ENCODE measurements at regions not wholly inside any gene's neighbourhood (a gene's known extent, or its start where the extent isn't known, plus 50 kb on each side); places are given as distances from the start of the nearest gene placed in this dataset.

DNA sequence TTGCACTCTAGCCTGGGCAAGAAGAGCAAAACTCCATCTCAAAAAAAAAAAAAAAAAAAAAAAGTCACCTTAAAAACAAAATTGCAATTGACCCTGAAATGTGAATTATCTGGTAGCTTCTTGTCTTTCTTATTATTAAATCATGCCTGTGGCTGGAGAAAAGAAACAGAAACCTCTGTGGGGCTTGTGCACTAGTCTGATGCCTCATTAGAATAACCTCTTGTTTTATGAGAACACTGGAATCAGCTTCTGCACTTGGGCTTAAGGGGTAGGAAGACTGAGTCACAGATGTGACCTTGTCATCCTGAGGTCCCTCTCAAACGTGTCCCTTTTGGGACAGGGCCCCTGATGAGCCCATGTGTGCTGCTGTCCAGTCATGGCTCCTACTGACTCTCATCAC, 237.9 kb downstream of the DACT1 start:
- BruUV-seq (replicated peaks) = no TSS peak
- intact Hi-C loops (cut with micrococcal nuclease; ENCODE audit: unreplicated experiment) = no loop called here
- no peaks in the 10 kb centered on the region for H3K9me3 ChIP-seq
- no peak overlapping the region for H3K4me3 ChIP-seq (ENCODE audit: low read depth, low read length)
- no peaks in the 10 kb centered on the region for H3K27me3 ChIP-seq (replicated peaks; ENCODE audit: control insufficient read depth, insufficient read depth, low read length)
- TF ChIP-seq, protein P1, sequence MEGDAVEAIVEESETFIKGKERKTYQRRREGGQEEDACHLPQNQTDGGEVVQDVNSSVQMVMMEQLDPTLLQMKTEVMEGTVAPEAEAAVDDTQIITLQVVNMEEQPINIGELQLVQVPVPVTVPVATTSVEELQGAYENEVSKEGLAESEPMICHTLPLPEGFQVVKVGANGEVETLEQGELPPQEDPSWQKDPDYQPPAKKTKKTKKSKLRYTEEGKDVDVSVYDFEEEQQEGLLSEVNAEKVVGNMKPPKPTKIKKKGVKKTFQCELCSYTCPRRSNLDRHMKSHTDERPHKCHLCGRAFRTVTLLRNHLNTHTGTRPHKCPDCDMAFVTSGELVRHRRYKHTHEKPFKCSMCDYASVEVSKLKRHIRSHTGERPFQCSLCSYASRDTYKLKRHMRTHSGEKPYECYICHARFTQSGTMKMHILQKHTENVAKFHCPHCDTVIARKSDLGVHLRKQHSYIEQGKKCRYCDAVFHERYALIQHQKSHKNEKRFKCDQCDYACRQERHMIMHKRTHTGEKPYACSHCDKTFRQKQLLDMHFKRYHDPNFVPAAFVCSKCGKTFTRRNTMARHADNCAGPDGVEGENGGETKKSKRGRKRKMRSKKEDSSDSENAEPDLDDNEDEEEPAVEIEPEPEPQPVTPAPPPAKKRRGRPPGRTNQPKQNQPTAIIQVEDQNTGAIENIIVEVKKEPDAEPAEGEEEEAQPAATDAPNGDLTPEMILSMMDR (IDR thresholded peaks at IDR 0.05; ENCODE audit: insufficient read depth in 1 of 2, low read depth in 1 of 2, low read length in 1 of 2, severe bottlenecking in 1 of 2, unreplicated experiment in 1 of 2) = no peak
- CTCF ChIA-PET = no interaction called here
- H3K9me3 Mint-ChIP-seq (ENCODE audit: unreplicated experiment) = no peaks in the 10 kb centered on the region
- no peaks in the 10 kb centered on the region for H3K4me1 Mint-ChIP-seq (ENCODE audit: low read depth, unreplicated experiment)
- H3K4me1 ChIP-seq = no peaks in the 10 kb centered on the region
- H3K27me3 Mint-ChIP-seq (ENCODE audit: insufficient read depth, unreplicated experiment) = peaks cover 7% of the 10 kb centered on the region
- H3K4me3 Mint-ChIP-seq (ENCODE audit: unreplicated experiment) = no peak overlapping the region
- no peak for DNase-seq
- H3K36me3 ChIP-seq (ENCODE audit: control insufficient read depth, insufficient read depth, low read length) = no peaks in the 10 kb centered on the region
- H3K27ac Mint-ChIP-seq (ENCODE audit: unreplicated experiment) = no peak overlapping the region
- POLR2A ChIA-PET = no interaction called here
- no peaks in the 10 kb centered on the region for H3K36me3 Mint-ChIP-seq (ENCODE audit: insufficient read depth, unreplicated experiment)

DNA sequence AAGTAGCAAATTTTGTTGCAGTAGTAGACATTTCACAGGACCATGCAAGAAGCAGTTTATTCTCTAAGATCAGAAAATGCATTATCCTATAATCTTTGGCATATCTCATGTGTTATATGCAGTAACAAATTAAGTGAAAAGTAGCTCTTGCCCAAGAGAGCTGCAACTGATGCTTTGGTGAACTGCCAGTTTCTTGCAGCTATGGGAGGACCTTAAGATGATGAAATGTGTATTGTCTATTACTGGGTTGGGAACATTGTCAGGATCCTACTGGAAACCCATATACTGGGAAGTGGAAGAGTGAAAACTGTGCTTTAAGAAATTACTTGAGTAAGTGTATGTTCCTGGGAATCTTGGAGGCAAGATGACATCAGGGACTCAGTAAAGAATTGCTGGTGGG, 238.8 kb downstream of the DACT1 start:
- Mint-ChIP-seq H3K27ac (ENCODE audit: unreplicated experiment) (no peak overlapping the region), H3K27me3 (ENCODE audit: insufficient read depth, unreplicated experiment) (peaks cover 7% of the 10 kb centered on the region), H3K4me3 (ENCODE audit: unreplicated experiment) (no peak overlapping the region), H3K36me3 (ENCODE audit: insufficient read depth, unreplicated experiment) (no peaks in the 10 kb centered on the region), H3K9me3 (ENCODE audit: unreplicated experiment) (no peaks in the 10 kb centered on the region), H3K4me1 (ENCODE audit: low read depth, unreplicated experiment) (no peaks in the 10 kb centered on the region)
- no peaks in the 10 kb centered on the region for H3K36me3 ChIP-seq (ENCODE audit: control insufficient read depth, insufficient read depth, low read length)
- no peak overlapping the region for H3K4me3 ChIP-seq (ENCODE audit: low read depth, low read length)
- DNase-seq = no peak
- ChIA-PET POLR2A (no interaction called here), CTCF (no interaction called here)
- no peaks in the 10 kb centered on the region for H3K4me1 ChIP-seq
- H3K27me3 ChIP-seq (replicated peaks; ENCODE audit: control insufficient read depth, insufficient read depth, low read length) = no peaks in the 10 kb centered on the region
- TF ChIP-seq, protein P1 (IDR thresholded peaks at IDR 0.05; ENCODE audit: insufficient read depth in 1 of 2, low read depth in 1 of 2, low read length in 1 of 2, severe bottlenecking in 1 of 2, unreplicated experiment in 1 of 2) = no peak
- no TSS peak for BruUV-seq (replicated peaks)
- no peaks in the 10 kb centered on the region for H3K9me3 ChIP-seq
- intact Hi-C loops (cut with micrococcal nuclease; ENCODE audit: unreplicated experiment) = no loop called here

DNA sequence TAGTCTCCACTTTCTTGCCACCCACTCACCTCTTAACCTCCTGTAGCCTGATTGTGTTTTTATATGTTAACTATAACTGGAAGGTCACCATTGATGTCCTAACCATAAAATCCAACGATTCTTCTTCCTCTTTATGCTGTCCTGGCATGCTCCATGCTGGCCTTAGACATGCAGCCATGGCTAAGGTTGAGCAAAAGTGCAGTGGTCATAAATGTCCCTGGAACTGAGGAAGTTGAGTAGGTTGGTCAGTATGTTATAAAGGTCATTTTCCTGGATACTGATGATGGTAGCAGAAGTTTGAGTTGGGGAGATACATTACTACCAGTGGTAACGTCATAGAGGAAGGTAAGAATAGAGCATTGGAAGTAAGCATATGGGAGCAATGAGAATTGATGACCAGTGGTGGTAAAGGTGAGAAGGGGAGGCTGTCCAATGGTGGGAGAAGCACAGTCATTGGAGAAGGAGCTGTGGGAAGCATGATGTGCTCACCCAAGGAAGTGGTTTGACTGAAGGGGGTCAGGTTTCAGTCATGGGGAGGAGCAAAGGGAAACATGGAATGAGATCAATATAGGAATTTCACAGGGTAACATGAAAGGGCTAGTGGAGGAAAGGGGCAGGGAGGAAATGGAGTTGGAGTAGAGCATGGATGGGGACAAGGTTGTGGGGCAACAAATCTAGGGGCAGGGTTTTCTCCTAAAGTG, 240.8 kb downstream of the DACT1 start:
- no peak overlapping the region for H3K4me3 ChIP-seq (ENCODE audit: low read depth, low read length)
- peaks cover 7% of the 10 kb centered on the region for H3K27me3 Mint-ChIP-seq (ENCODE audit: insufficient read depth, unreplicated experiment)
- intact Hi-C loops (cut with micrococcal nuclease; ENCODE audit: unreplicated experiment) = no loop called here
- ChIA-PET POLR2A (no interaction called here), CTCF (no interaction called here)
- TF ChIP-seq, protein P1 (IDR thresholded peaks at IDR 0.05; ENCODE audit: insufficient read depth in 1 of 2, low read depth in 1 of 2, low read length in 1 of 2, severe bottlenecking in 1 of 2, unreplicated experiment in 1 of 2) = no peak
- no TSS peak for BruUV-seq (replicated peaks)
- H3K27me3 ChIP-seq (replicated peaks; ENCODE audit: control insufficient read depth, insufficient read depth, low read length) = no peaks in the 10 kb centered on the region
- H3K4me1 Mint-ChIP-seq (ENCODE audit: low read depth, unreplicated experiment) = no peaks in the 10 kb centered on the region
- no peaks in the 10 kb centered on the region for H3K9me3 ChIP-seq
- H3K36me3 ChIP-seq (ENCODE audit: control insufficient read depth, insufficient read depth, low read length) = no peaks in the 10 kb centered on the region
- no peak overlapping the region for H3K27ac Mint-ChIP-seq (ENCODE audit: unreplicated experiment)
- DNase-seq = no peak
- H3K4me1 ChIP-seq = no peaks in the 10 kb centered on the region
- no peaks in the 10 kb centered on the region for H3K9me3 Mint-ChIP-seq (ENCODE audit: unreplicated experiment)
- no peaks in the 10 kb centered on the region for H3K36me3 Mint-ChIP-seq (ENCODE audit: insufficient read depth, unreplicated experiment)
- H3K4me3 Mint-ChIP-seq (ENCODE audit: unreplicated experiment) = no peak overlapping the region
